OCI-LY3 (cell line): ENCODE measurements at regions not wholly inside any gene's neighbourhood (a gene's known extent, or its start where the extent isn't known, plus 50 kb on each side); places are given as distances from the start of the nearest gene placed in this dataset.

ENCODE experiments used
- H2AFZ ChIP-seq: fragments of 200-600, 300-600 bp; shearing (Covaris generic); 2 replicates; pipeline ENCODE4 v1.6.0; 2014; ENCODE audit warnings: antibody characterized with exemption, low read depth, low read length
- H3K27ac ChIP-seq: fragments of 200-600, 300-600 bp; sonication (generic); 2 replicates; pipeline ENCODE4 v1.5.1; 2014; ENCODE audit warnings: mild to moderate bottlenecking, low read length, moderate library complexity, mixed read lengths
- H3K27me3 ChIP-seq: fragments of 200-600, 300-600 bp; sonication (generic); 2 replicates; pipeline ENCODE4 v1.6.1; 2014; ENCODE audit warnings: low read depth, low read length, mixed read lengths
- H3K36me3 ChIP-seq: fragments of 200-600, 300-600 bp; sonication (generic); replicated peaks from 2 replicates; pipeline ENCODE3; 2014; ENCODE audit warnings: low read depth, low read length, mixed read lengths
- H3K4me1 ChIP-seq: fragments of 300-600, 200-600 bp; sonication (generic); 2 replicates; pipeline ENCODE4 v1.6.1; 2014; ENCODE audit warnings: low read length, mixed read lengths
- H3K4me2 ChIP-seq: fragments of 200-600, 300-600 bp; sonication (generic); 2 replicates; pipeline ENCODE4 v1.6.1; 2014; ENCODE audit warnings: low read length, mixed read lengths
- H3K4me3 ChIP-seq: fragments of 300-600, 200-600 bp; sonication (generic); 2 replicates; pipeline ENCODE4 v1.5.1; 2014; ENCODE audit warnings: antibody characterized with exemption, mild to moderate bottlenecking, low read length, moderate library complexity
- H3K79me2 ChIP-seq: fragments of 300-600, 200-600 bp; shearing (Covaris generic); 2 replicates; pipeline ENCODE4 v1.6.1; 2014; ENCODE audit warnings: mild to moderate bottlenecking, low read length, mixed read lengths
- H3K9ac ChIP-seq: fragments of 300-600, 200-600 bp; shearing (Covaris generic); 2 replicates; pipeline ENCODE4 v1.6.0; 2014; ENCODE audit warnings: mild to moderate bottlenecking, low read length, moderate library complexity
- H3K9me3 ChIP-seq: fragments of 200-600, 300-600 bp; shearing (Covaris generic); 2 replicates; pipeline ENCODE4 v1.6.1; 2014; ENCODE audit warnings: low read length, mixed read lengths; ENCODE audit not compliant: insufficient read depth
- H4K20me1 ChIP-seq: fragments of 200-600, 300-600 bp; sonication (generic); 2 replicates; pipeline ENCODE4 v1.6.1; 2016; ENCODE audit warnings: low read length, mixed read lengths; ENCODE audit not compliant: insufficient read depth
- EZH2phosphoT487 ChIP-seq: fragments of 200-600 bp; shearing (Covaris generic); IDR thresholded peaks from 2 replicates; pipeline ENCODE4 v1.6.1; 2018; ENCODE audit warnings: antibody characterized with exemption, mixed run types, low read depth
- TF ChIP-seq, protein P1 (sequence below): fragments of 200-600, 300-600 bp; sonication (generic); IDR thresholded peaks from 2 replicates; pipeline ENCODE4 v1.5.1; 2014; ENCODE audit warnings: antibody characterized with exemption, low read length, low read depth

DNA sequence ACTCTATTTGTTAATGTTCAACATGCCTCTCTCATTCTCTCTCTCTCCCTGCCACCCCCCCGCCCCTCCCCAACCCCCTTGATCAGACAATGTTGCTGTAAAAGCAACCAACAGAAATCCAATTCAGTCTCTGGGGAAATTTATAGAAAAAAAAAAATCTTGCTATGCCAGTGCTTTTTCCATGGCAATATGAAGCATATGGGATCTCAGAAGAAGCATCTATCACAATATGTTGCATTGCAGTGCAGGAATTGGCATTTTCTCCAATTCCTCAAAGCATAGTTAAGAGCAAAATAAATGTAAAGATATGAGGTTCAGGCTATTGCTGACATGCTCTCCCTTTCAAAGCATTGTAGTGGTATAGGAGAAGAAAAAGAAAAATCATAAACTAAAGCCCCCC lies 90.9 kb upstream of the LDB2 start:
- Histone ChIP-seq H2AFZ (no peak overlapping the region), H3K9me3 (no peaks in the 10 kb centered on the region), H3K27me3 (no peaks in the 10 kb centered on the region), H3K9ac (no peak overlapping the region), H3K4me1 (no peaks in the 10 kb centered on the region), H3K27ac (no peak overlapping the region), H4K20me1 (no peaks in the 10 kb centered on the region), H3K79me2 (no peaks in the 10 kb centered on the region), H3K4me3 (no peak overlapping the region), H3K4me2 (no peak overlapping the region), H3K36me3 (no peaks in the 10 kb centered on the region)
- no peak for TF ChIP-seq EZH2phosphoT487
- TF ChIP-seq, protein P1, sequence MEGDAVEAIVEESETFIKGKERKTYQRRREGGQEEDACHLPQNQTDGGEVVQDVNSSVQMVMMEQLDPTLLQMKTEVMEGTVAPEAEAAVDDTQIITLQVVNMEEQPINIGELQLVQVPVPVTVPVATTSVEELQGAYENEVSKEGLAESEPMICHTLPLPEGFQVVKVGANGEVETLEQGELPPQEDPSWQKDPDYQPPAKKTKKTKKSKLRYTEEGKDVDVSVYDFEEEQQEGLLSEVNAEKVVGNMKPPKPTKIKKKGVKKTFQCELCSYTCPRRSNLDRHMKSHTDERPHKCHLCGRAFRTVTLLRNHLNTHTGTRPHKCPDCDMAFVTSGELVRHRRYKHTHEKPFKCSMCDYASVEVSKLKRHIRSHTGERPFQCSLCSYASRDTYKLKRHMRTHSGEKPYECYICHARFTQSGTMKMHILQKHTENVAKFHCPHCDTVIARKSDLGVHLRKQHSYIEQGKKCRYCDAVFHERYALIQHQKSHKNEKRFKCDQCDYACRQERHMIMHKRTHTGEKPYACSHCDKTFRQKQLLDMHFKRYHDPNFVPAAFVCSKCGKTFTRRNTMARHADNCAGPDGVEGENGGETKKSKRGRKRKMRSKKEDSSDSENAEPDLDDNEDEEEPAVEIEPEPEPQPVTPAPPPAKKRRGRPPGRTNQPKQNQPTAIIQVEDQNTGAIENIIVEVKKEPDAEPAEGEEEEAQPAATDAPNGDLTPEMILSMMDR, result no peak

DNA sequence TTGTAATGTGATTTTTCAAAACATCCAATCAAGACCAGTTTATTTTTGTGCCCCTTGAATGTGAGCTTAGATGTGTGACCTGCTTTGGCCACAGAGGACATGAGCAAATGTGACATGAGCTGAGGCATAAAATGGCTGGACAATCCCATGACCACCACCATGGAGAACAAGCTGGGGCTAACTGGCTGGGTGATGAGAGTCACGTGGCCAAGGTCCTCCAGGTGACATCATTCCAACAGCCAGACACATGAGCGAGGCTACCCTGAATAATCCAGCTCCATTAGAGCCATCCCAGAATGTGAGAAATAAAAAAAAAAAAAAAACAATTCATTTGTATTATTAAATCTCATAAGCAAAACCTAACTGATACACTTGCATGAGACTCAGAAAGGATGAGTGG lies 90.4 kb upstream of the LDB2 start:
- no peaks in the 10 kb centered on the region for H3K79me2 ChIP-seq
- no peaks in the 10 kb centered on the region for H3K27me3 ChIP-seq
- no peaks in the 10 kb centered on the region for H3K4me1 ChIP-seq
- H3K9ac ChIP-seq, result no peak overlapping the region
- TF ChIP-seq, protein P1, result no peak
- TF ChIP-seq EZH2phosphoT487, result no peak
- H3K4me3 ChIP-seq, result no peak overlapping the region
- H3K4me2 ChIP-seq, result no peak overlapping the region
- H4K20me1 ChIP-seq, result no peaks in the 10 kb centered on the region
- H3K36me3 ChIP-seq, result no peaks in the 10 kb centered on the region
- no peak overlapping the region for H3K27ac ChIP-seq
- no peaks in the 10 kb centered on the region for H3K9me3 ChIP-seq
- no peak overlapping the region for H2AFZ ChIP-seq

DNA sequence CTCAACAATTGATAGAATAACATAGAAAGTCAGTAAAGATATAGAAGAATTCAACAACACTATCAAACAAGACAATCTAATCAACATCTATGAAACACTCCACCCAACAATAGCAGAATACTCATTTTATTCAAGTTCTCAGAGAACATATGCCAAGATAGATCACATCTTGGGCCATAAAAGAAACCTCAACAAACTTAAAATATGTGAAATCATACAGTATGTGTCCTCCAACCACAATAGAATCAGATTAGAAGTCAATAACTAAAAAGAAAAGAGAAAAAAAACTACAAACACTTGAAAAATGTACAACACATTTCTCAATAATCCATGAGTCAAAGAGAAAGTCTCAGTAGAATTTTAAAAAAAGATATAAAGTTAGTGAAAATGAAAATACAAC lies 78.6 kb upstream of the LDB2 start:
- Histone ChIP-seq H3K4me3 (no peak overlapping the region), H3K4me2 (no peak overlapping the region), H2AFZ (no peak overlapping the region), H3K4me1 (no peaks in the 10 kb centered on the region), H3K9me3 (no peaks in the 10 kb centered on the region), H3K27me3 (peaks cover 6% of the 10 kb centered on the region; the same call in 1 of the 2 replicates), H3K79me2 (no peaks in the 10 kb centered on the region), H4K20me1 (no peaks in the 10 kb centered on the region), H3K36me3 (no peaks in the 10 kb centered on the region), H3K27ac (no peak overlapping the region), H3K9ac (no peak overlapping the region)
- TF ChIP-seq EZH2phosphoT487, result no peak
- TF ChIP-seq, protein P1, result no peak

DNA sequence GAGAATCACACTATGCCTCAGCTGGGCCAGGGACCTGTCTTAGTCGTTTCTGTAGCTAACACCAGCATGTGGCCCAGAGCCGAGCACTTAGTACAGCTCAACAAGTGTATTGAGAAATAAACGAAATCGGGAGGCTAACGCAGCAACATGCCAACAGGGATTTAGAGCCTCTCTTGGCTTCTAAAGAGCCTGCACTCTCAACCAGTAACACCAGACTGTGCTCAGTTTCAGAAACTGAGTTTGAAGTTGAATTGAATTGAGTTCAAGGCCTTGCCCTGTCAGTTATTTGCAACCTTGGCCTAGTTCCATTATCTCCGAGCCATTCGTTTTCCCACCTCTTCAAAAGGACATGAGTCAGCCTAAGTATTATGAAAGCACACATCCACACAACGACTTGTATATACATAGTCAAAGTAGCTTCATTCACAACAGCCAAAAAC lies 71.3 kb upstream of the LDB2 start:
- H3K27ac ChIP-seq, result no peak overlapping the region
- H4K20me1 ChIP-seq, result no peaks in the 10 kb centered on the region
- no peak overlapping the region for H3K4me3 ChIP-seq
- H2AFZ ChIP-seq, result no peak overlapping the region
- no peaks in the 10 kb centered on the region for H3K4me1 ChIP-seq
- no peak overlapping the region for H3K9ac ChIP-seq
- H3K79me2 ChIP-seq, result no peaks in the 10 kb centered on the region
- TF ChIP-seq, protein P1, result no peak
- TF ChIP-seq EZH2phosphoT487, result no peak
- no peaks in the 10 kb centered on the region for H3K36me3 ChIP-seq
- peaks cover 6% of the 10 kb centered on the region; the same call in 1 of the 2 replicates for H3K27me3 ChIP-seq
- no peaks in the 10 kb centered on the region for H3K9me3 ChIP-seq
- no peak overlapping the region for H3K4me2 ChIP-seq
